ENCODE measurements at regions not wholly inside any gene's neighbourhood (a gene's known extent, or its start where the extent isn't known, plus 50 kb on each side); places are given as distances from the start of the nearest gene placed in this dataset.

DNA sequence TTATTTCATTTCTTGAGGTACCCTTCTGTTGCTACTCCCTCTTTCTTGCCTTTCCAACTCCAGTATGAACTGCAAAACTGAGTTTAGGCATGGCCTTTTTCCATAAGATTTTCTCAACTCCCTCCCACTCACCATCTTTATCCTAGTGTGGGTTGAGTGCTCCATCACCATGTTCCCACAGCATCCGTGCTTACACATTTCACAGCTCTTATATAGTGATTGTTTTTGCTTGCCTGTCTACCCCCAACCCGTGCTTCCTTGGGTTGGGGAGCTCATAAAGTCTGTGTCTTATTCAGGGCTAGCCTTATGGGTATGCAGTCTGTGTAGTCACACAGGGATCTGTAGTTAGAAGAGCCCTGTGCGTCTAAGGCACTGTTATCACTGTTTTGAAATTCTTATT, 68.2 kb upstream of the CCDC190 start:
- TF ChIP-seq CTCF (IDR thresholded peaks at IDR 0.05; ENCODE audit: insufficient read depth, low read length) (no peak), GABPA (IDR thresholded peaks at IDR 0.05; ENCODE audit: low read depth) (no peak), POLR2AphosphoS5 (IDR thresholded peaks at IDR 0.05; ENCODE audit: low read depth) (no peak)
